H9 (cell line): ENCODE measurements at regions not wholly inside any gene's neighbourhood (a gene's known extent, or its start where the extent isn't known, plus 50 kb on each side); places are given as distances from the start of the nearest gene placed in this dataset.
A peak's percentile ranks its signal among the peaks of the same experiment; 100 is the strongest.

ENCODE experiments used
- DNase-seq: peaks from one replicate; pipeline ENCODE4 v3.0.0-alpha.2; 2017
- H2AFZ ChIP-seq: one replicate; pipeline ENCODE4 v1.6.1; 2013; ENCODE audit warnings: mild to moderate bottlenecking, low read length, control low read depth, moderate library complexity
- H2AK5ac ChIP-seq: 2 replicates; pipeline ENCODE4 v1.6.1; 2013; ENCODE audit warnings: low read length, control low read depth, mixed read lengths; ENCODE audit not compliant: insufficient read length
- H2BK120ac ChIP-seq: one replicate; pipeline ENCODE4 v1.6.1; 2013; ENCODE audit warnings: low read depth, mild to moderate bottlenecking, low read length, control low read depth, inconsistent platforms; ENCODE audit not compliant: poor library complexity, severe bottlenecking
- H2BK12ac ChIP-seq: 2 replicates; pipeline ENCODE4 v1.6.1; 2013; ENCODE audit warnings: low read length, control low read depth, mixed read lengths, low read depth; ENCODE audit not compliant: insufficient read length
- H2BK15ac ChIP-seq: 2 replicates; pipeline ENCODE4 v1.6.1; 2013; ENCODE audit warnings: low read depth, low read length, control low read depth
- H2BK20ac ChIP-seq: one replicate; pipeline ENCODE4 v1.6.1; 2013; ENCODE audit warnings: low read depth, mild to moderate bottlenecking, low read length, control low read depth, inconsistent platforms; ENCODE audit not compliant: poor library complexity, severe bottlenecking
- H2BK5ac ChIP-seq: 2 replicates; pipeline ENCODE4 v1.6.1; 2013; ENCODE audit warnings: low read length, control low read depth, mixed read lengths; ENCODE audit not compliant: insufficient read length
- H3K14ac ChIP-seq: 2 replicates; pipeline ENCODE4 v1.6.1; 2013; ENCODE audit warnings: low read length, control low read depth; ENCODE audit not compliant: insufficient read depth
- H3K18ac ChIP-seq: 2 replicates; pipeline ENCODE4 v1.6.1; 2013; ENCODE audit warnings: low read depth, mild to moderate bottlenecking, mixed read lengths, low read length, control low read depth; ENCODE audit not compliant: insufficient read length
- H3K23ac ChIP-seq: 2 replicates; pipeline ENCODE4 v1.6.1; 2013; ENCODE audit warnings: low read length, control low read depth, mixed read lengths, low read depth; ENCODE audit not compliant: insufficient read length
- H3K23me2 ChIP-seq: 2 replicates; pipeline ENCODE4 v1.6.1; 2013; ENCODE audit warnings: low read depth, mild to moderate bottlenecking, mixed read lengths, low read length, control low read depth; ENCODE audit not compliant: insufficient read length, poor library complexity, severe bottlenecking
- H3K27ac ChIP-seq: 2 replicates; pipeline ENCODE4 v1.5.1; 2013; ENCODE audit warnings: low read length, control low read depth, mixed read lengths, low read depth; ENCODE audit not compliant: insufficient read length
- H3K27me3 ChIP-seq: 2 replicates; pipeline ENCODE4 v1.6.1; 2013; ENCODE audit warnings: low read length, control low read depth, inconsistent platforms; ENCODE audit not compliant: insufficient read depth
- H3K4ac ChIP-seq: 2 replicates; pipeline ENCODE4 v1.6.1; 2013; ENCODE audit warnings: low read depth, mild to moderate bottlenecking, control low read depth, inconsistent platforms, low read length, moderate library complexity
- H3K4me1 ChIP-seq: 2 replicates; pipeline ENCODE4 v1.6.1; 2013; ENCODE audit warnings: low read length, control low read depth, inconsistent platforms; ENCODE audit not compliant: insufficient read depth
- H3K4me2 ChIP-seq: 2 replicates; pipeline ENCODE4 v1.6.1; 2013; ENCODE audit warnings: low read length, control low read depth, mixed read lengths; ENCODE audit not compliant: insufficient read length, insufficient read depth
- H3K56ac ChIP-seq: 2 replicates; pipeline ENCODE4 v1.6.1; 2013; ENCODE audit warnings: low read depth, mild to moderate bottlenecking, mixed read lengths, low read length, control low read depth; ENCODE audit not compliant: insufficient read length
- H3K79me1 ChIP-seq: 2 replicates; pipeline ENCODE4 v1.6.1; 2013; ENCODE audit warnings: low read depth, mild to moderate bottlenecking, moderate library complexity, low read length, control low read depth, inconsistent platforms; ENCODE audit not compliant: insufficient read depth, poor library complexity, severe bottlenecking
- H3K79me2 ChIP-seq: 2 replicates; pipeline ENCODE4 v1.6.1; 2013; ENCODE audit warnings: low read length, control low read depth, inconsistent platforms; ENCODE audit not compliant: insufficient read depth
- H3K9ac ChIP-seq: 2 replicates; pipeline ENCODE4 v1.6.1; 2013; ENCODE audit warnings: low read length, control low read depth, mixed read lengths; ENCODE audit not compliant: insufficient read length; ENCODE audit errors: extremely low read depth
- H3K9me3 ChIP-seq: one replicate; pipeline ENCODE4 v1.6.1; 2013; ENCODE audit warnings: low read depth, low read length, inconsistent platforms; ENCODE audit not compliant: control insufficient read depth
- H3T11ph ChIP-seq: one replicate; pipeline ENCODE4 v1.6.1; 2013; ENCODE audit warnings: mild to moderate bottlenecking, low read length, control low read depth, inconsistent platforms
- H4K20me1 ChIP-seq: one replicate; pipeline ENCODE4 v1.6.1; 2013; ENCODE audit not compliant: control insufficient read depth, insufficient read length, insufficient read depth
- H4K5ac ChIP-seq: 2 replicates; pipeline ENCODE4 v1.6.1; 2013; ENCODE audit warnings: low read depth, mild to moderate bottlenecking, mixed read lengths, low read length, control low read depth; ENCODE audit not compliant: insufficient read length
- H4K8ac ChIP-seq: replicated peaks from 2 replicates; pipeline ENCODE4 v1.6.1; 2013; ENCODE audit warnings: low read length, control low read depth, mixed read lengths, low read depth; ENCODE audit not compliant: insufficient read length
- H4K91ac ChIP-seq: 2 replicates; pipeline ENCODE4 v1.6.1; 2013; ENCODE audit warnings: low read depth, mild to moderate bottlenecking, moderate library complexity, mixed read lengths, low read length, control low read depth; ENCODE audit not compliant: insufficient read length
- H3K27ac Mint-ChIP-seq, 3 experiments: 2 replicates in 2 of 3; 3 replicates in 1 of 3; pipeline ENCODE4 v1.8.0; 2020 to 2021; ENCODE audit warnings: mixed read lengths in 3 of 3, mild to moderate bottlenecking in 1 of 3, moderate library complexity in 1 of 3
- H3K27me3 Mint-ChIP-seq: 2 replicates; pipeline ENCODE4 v1.8.0; 2021; ENCODE audit warnings: low read depth, mild to moderate bottlenecking, moderate library complexity, mixed read lengths
- H3K36me3 Mint-ChIP-seq, 3 experiments: 2 replicates in 2 of 3; 3 replicates in 1 of 3; pipeline ENCODE4 v1.8.0; 2020 to 2021; ENCODE audit warnings: low read depth in 3 of 3, mixed read lengths in 3 of 3; ENCODE audit not compliant: insufficient read depth in 1 of 3
- H3K4me1 Mint-ChIP-seq, 2 experiments: 2 replicates each; pipeline ENCODE4 v1.8.0; 2020; ENCODE audit warnings: mixed read lengths in 2 of 2
- H3K4me3 Mint-ChIP-seq, 2 experiments: 2 replicates in 1 of 2; 3 replicates in 1 of 2; pipeline ENCODE4 v1.8.0; 2020 to 2021; ENCODE audit warnings: mild to moderate bottlenecking in 2 of 2, mixed read lengths in 2 of 2, moderate library complexity in 1 of 2
- H3K9me3 Mint-ChIP-seq, 2 experiments: 2 replicates in 1 of 2; 3 replicates in 1 of 2; pipeline ENCODE4 v1.8.0; 2020; ENCODE audit warnings: mild to moderate bottlenecking in 2 of 2, mixed read lengths in 2 of 2, moderate library complexity in 1 of 2
- WGBS: extraction: QIAGEN DNeasy Blood & Tissue Kit; methylation state at CpG from one replicate; pipeline ENCODE4 v1.1.7; 2013; ENCODE audit warnings: missing lambda C conversion rate, low lambda C conversion rate, mixed read lengths; ENCODE audit not compliant: insufficient read length; ENCODE audit errors: extremely low coverage; 5-methylcytosine and 5-hydroxymethylcytosine counted together
- TF ChIP-seq, protein P1 (sequence below): fragments of 200-600 bp; sonication (generic); conservative IDR thresholded peaks from 3 replicates; pipeline ENCODE4 v1.8.0; 2021; ENCODE audit warnings: antibody characterized with exemption, mild to moderate bottlenecking

DNA sequence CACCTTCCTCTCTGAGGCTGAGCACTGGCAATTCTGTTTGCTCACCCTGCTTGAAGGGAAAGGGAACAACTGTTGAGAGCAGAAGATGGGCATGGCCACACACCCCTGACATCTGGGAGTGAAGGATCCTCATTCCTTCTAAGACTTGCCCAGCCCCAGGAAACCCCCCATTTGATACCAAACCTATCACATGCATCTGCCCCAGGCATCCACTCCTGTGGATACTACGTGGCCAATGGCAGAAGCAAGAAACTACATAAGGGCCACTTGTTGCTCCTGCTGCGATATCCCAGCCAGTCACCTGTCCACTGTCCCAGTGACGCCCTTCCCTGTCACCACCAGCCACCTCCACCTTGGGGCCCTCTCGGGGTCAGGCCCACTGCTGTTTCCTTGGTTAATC, 185.2 kb downstream of the SMAD2 start:
- Histone ChIP-seq H3K79me2 (no peaks in the 10 kb centered on the region), H3T11ph (no peak overlapping the region), H3K23me2 (no peaks in the 10 kb centered on the region), H3K9ac (no peak overlapping the region), H2BK12ac (no peak overlapping the region), H4K5ac (no peak overlapping the region), H3K27me3 (peaks cover 3% of the 10 kb centered on the region; the same call in 1 of the 2 replicates), H3K27ac (no peak overlapping the region), H3K18ac (peak overlapping the region; percentile 17), H3K9me3 (no peaks in the 10 kb centered on the region), H3K4me1 (no peaks in the 10 kb centered on the region), H3K14ac (no peak overlapping the region), H3K4me2 (no peak overlapping the region), H2AK5ac (no peak overlapping the region), H4K20me1 (no peaks in the 10 kb centered on the region), H3K79me1 (no peaks in the 10 kb centered on the region), H4K8ac (no peak overlapping the region), H4K91ac (no peak overlapping the region), H2BK120ac (no peak overlapping the region), H2BK15ac (no peak overlapping the region), H3K23ac (no peak overlapping the region), H3K56ac (no peak overlapping the region), H2BK20ac (no peak overlapping the region), H2AFZ (no peak overlapping the region), H3K4ac (no peak overlapping the region), H2BK5ac (no peak overlapping the region)
- no peak for DNase-seq
- Mint-ChIP-seq H3K36me3 (no peaks in the 10 kb centered on the region), H3K4me1 (peaks cover 2% of the 10 kb centered on the region in 2 experiments; a peak in 2 of 4 replicates), H3K27ac (no peak overlapping the region), H3K4me3 (no peak overlapping the region), H3K27me3 (peaks cover 17% of the 10 kb centered on the region), H3K9me3 (no peaks in the 10 kb centered on the region)
- WGBS: no CpG with 5 or more reads among the region's 4 CpGs
- TF ChIP-seq, protein P1, sequence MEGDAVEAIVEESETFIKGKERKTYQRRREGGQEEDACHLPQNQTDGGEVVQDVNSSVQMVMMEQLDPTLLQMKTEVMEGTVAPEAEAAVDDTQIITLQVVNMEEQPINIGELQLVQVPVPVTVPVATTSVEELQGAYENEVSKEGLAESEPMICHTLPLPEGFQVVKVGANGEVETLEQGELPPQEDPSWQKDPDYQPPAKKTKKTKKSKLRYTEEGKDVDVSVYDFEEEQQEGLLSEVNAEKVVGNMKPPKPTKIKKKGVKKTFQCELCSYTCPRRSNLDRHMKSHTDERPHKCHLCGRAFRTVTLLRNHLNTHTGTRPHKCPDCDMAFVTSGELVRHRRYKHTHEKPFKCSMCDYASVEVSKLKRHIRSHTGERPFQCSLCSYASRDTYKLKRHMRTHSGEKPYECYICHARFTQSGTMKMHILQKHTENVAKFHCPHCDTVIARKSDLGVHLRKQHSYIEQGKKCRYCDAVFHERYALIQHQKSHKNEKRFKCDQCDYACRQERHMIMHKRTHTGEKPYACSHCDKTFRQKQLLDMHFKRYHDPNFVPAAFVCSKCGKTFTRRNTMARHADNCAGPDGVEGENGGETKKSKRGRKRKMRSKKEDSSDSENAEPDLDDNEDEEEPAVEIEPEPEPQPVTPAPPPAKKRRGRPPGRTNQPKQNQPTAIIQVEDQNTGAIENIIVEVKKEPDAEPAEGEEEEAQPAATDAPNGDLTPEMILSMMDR: no peak
